DMS 273 (cell line): ENCODE measurements at regions not wholly inside any gene's neighbourhood (a gene's known extent, or its start where the extent isn't known, plus 50 kb on each side); places are given as distances from the start of the nearest gene placed in this dataset.
"Not testable (repeated sequence)": the region's sequence is repeated elsewhere in the genome, so short reads cannot be mapped to it uniquely, and the experiment has no call there.

ENCODE experiments used
- DNase-seq: peaks from one replicate; lab custom pipeline; 2025; ENCODE audit not compliant: unreplicated experiment; lab: John Stamatoyannopoulos, UW

- DNase-seq: no peak
These were observed 59.8 kb upstream of the C5orf63 start for GRCh38 chr5:127133071-127133470.

GRCh38 chr5:127136908-127137307, 63.6 kb upstream of the C5orf63 start:
- DNase-seq: no peak

- no peak for DNase-seq
These were observed 70.4 kb upstream of the C5orf63 start for GRCh38 chr5:127143722-127144121.

GRCh38 chr5:127153031-127153430, 79.7 kb upstream of the C5orf63 start:
- DNase-seq: no peak

GRCh38 chr5:127153521-127153920, 80.2 kb upstream of the C5orf63 start:
- no peak for DNase-seq

GRCh38 chr5:127163750-127164149, 90.4 kb upstream of the C5orf63 start:
- no peak for DNase-seq

- no peak for DNase-seq
These were observed 97.8 kb upstream of the C5orf63 start for GRCh38 chr5:127170918-127171600.

GRCh38 chr5:127176769-127177168, 103.5 kb upstream of the C5orf63 start:
- peak; percentile 76 for DNase-seq

- not testable (repeated sequence) for DNase-seq
These were observed 108.0 kb upstream of the MEGF10 start for GRCh38 chr5:127182631-127183030.

GRCh38 chr5:127183332-127183731, 107.3 kb upstream of the MEGF10 start:
- DNase-seq: no peak

- no peak for DNase-seq
These were observed 105.7 kb upstream of the MEGF10 start for GRCh38 chr5:127184851-127185250.

- no peak for DNase-seq
These were observed 103.9 kb upstream of the MEGF10 start for GRCh38 chr5:127186657-127187056.

GRCh38 chr5:127187706-127188105, 102.9 kb upstream of the MEGF10 start:
- DNase-seq: no peak

- no peak for DNase-seq
These were observed 98.4 kb upstream of the MEGF10 start for GRCh38 chr5:127192150-127192549.

GRCh38 chr5:127192836-127193338, 97.7 kb upstream of the MEGF10 start:
- no peak for DNase-seq

- DNase-seq: no peak
These were observed 94.6 kb upstream of the MEGF10 start for GRCh38 chr5:127196042-127196441.

GRCh38 chr5:127197402-127198167, 93.0 kb upstream of the MEGF10 start:
- DNase-seq: not testable (repeated sequence)

GRCh38 chr5:127202738-127203137, 87.9 kb upstream of the MEGF10 start:
- not testable (repeated sequence) for DNase-seq

GRCh38 chr5:127203818-127204217, 86.8 kb upstream of the MEGF10 start:
- DNase-seq: no peak

GRCh38 chr5:127205147-127205546, 85.4 kb upstream of the MEGF10 start:
- DNase-seq: no peak

GRCh38 chr5:127206320-127207113, 84.1 kb upstream of the MEGF10 start:
- no peak for DNase-seq
